ENCODE measurements at regions not wholly inside any gene's neighbourhood (a gene's known extent, or its start where the extent isn't known, plus 50 kb on each side); places are given as distances from the start of the nearest gene placed in this dataset.

GRCh38 chr2:15714002-15714401, 122.3 kb downstream of the DDX1 start:
- H3K27ac Mint-ChIP-seq, result no peak overlapping the region
- H3K4me1 Mint-ChIP-seq, result no peaks in the 10 kb centered on the region
- Histone ChIP-seq H2AFZ (no peak overlapping the region), H3K27me3 (ENCODE audit: insufficient read depth) (no peaks in the 10 kb centered on the region), H3K27ac (ENCODE audit: low read depth) (no peak overlapping the region), H3K79me2 (replicated peaks; ENCODE audit: insufficient read depth) (no peaks in the 10 kb centered on the region), H4K20me1 (replicated peaks; ENCODE audit: insufficient read depth) (no peaks in the 10 kb centered on the region), H3K9me2 (ENCODE audit: insufficient read depth) (no peaks in the 10 kb centered on the region), H3K36me3 (ENCODE audit: insufficient read depth) (no peaks in the 10 kb centered on the region), H3F3A (replicated peaks; ENCODE audit: low read depth) (no peaks in the 10 kb centered on the region), H3K4me3 (no peak overlapping the region), H3K4me1 (ENCODE audit: insufficient read depth) (no peaks in the 10 kb centered on the region), H3K4me2 (no peak overlapping the region)
- no peak overlapping the region for H3K4me3 Mint-ChIP-seq
- H3K36me3 Mint-ChIP-seq (ENCODE audit: low read depth), result no peaks in the 10 kb centered on the region
- TF ChIP-seq ETS1 (IDR thresholded peaks at IDR 0.05), result no peak
- no peak for TF ChIP-seq EZH2 (IDR thresholded peaks at IDR 0.05; ENCODE audit: low read depth, unreplicated experiment)
- TF ChIP-seq ZNF331 (CRISPR knock-in tag; IDR thresholded peaks at IDR 0.05; ENCODE audit: low read depth), result no peak
- no peak for TF ChIP-seq CTCF (conservative IDR thresholded peaks at IDR 0.05; ENCODE audit: low read depth in 2 of 2)
- TF ChIP-seq ZNF114 (CRISPR knock-in tag; IDR thresholded peaks at IDR 0.05), result no peak
- TF ChIP-seq CREB1 (CRISPR knock-in tag; IDR thresholded peaks at IDR 0.05; ENCODE audit: low read depth), result no peak
- DNase-seq (ENCODE audit: low spot score) (no peak), ATAC-seq (no peak)
- H3K9me3 Mint-ChIP-seq, result no peaks in the 10 kb centered on the region; the same call in 1 of the 3 replicates
- H3K27me3 Mint-ChIP-seq (ENCODE audit: insufficient read depth, low read depth, poor library complexity), result peaks cover 4% of the 10 kb centered on the region

- Histone ChIP-seq H4K20me1 (replicated peaks; ENCODE audit: insufficient read depth) (no peaks in the 10 kb centered on the region), H3K4me1 (ENCODE audit: insufficient read depth) (no peaks in the 10 kb centered on the region), H3K4me3 (no peak overlapping the region), H3K79me2 (replicated peaks; ENCODE audit: insufficient read depth) (no peaks in the 10 kb centered on the region), H3K27me3 (ENCODE audit: insufficient read depth) (no peaks in the 10 kb centered on the region), H3K4me2 (no peak overlapping the region), H3F3A (replicated peaks; ENCODE audit: low read depth) (no peaks in the 10 kb centered on the region), H3K27ac (ENCODE audit: low read depth) (no peak overlapping the region), H2AFZ (no peak overlapping the region), H3K9me2 (ENCODE audit: insufficient read depth) (peaks cover 5% of the 10 kb centered on the region; the same call in 1 of the 2 replicates), H3K36me3 (ENCODE audit: insufficient read depth) (no peaks in the 10 kb centered on the region)
- ATAC-seq (no peak), DNase-seq (ENCODE audit: low spot score) (no peak)
- Mint-ChIP-seq H3K36me3 (ENCODE audit: low read depth) (no peaks in the 10 kb centered on the region), H3K4me3 (no peak overlapping the region), H3K27ac (no peak overlapping the region), H3K9me3 (no peaks in the 10 kb centered on the region; the same call in 1 of the 3 replicates), H3K27me3 (ENCODE audit: insufficient read depth, low read depth, poor library complexity) (peaks cover 4% of the 10 kb centered on the region), H3K4me1 (peaks cover under 1% of the 10 kb centered on the region; the same call in 1 of the 3 replicates)
- TF ChIP-seq EZH2 (IDR thresholded peaks at IDR 0.05; ENCODE audit: low read depth, unreplicated experiment), result no peak
- no peak for TF ChIP-seq STAT1 (IDR thresholded peaks at IDR 0.05; ENCODE audit: unreplicated experiment)
These were observed 122.9 kb downstream of the DDX1 start for GRCh38 chr2:15714609-15715008.

GRCh38 chr2:15715596-15715995, 123.9 kb downstream of the DDX1 start:
- H3K27me3 Mint-ChIP-seq (ENCODE audit: insufficient read depth, low read depth, poor library complexity), result peaks cover 4% of the 10 kb centered on the region
- no peaks in the 10 kb centered on the region for H3K36me3 Mint-ChIP-seq (ENCODE audit: low read depth)
- no peak for TF ChIP-seq JUNB (IDR thresholded peaks at IDR 0.05; ENCODE audit: unreplicated experiment)
- no peak for TF ChIP-seq EZH2phosphoT487 (IDR thresholded peaks at IDR 0.05; ENCODE audit: unreplicated experiment)
- no peak for TF ChIP-seq ETS1 (IDR thresholded peaks at IDR 0.05)
- TF ChIP-seq STAT1 (IDR thresholded peaks at IDR 0.05; ENCODE audit: unreplicated experiment), result no peak
- no peak for TF ChIP-seq CTCF (conservative IDR thresholded peaks at IDR 0.05; ENCODE audit: low read depth in 2 of 2)
- TF ChIP-seq CREB1 (CRISPR knock-in tag; IDR thresholded peaks at IDR 0.05; ENCODE audit: low read depth), result no peak

More at GRCh38 chr2:15715596-15715995, 123.9 kb downstream of the DDX1 start:
- peaks cover 5% of the 10 kb centered on the region; the same call in 1 of the 2 replicates for H3K9me2 ChIP-seq (ENCODE audit: insufficient read depth)
- no peak overlapping the region for H3K27ac ChIP-seq (ENCODE audit: low read depth)
- no peaks in the 10 kb centered on the region for H3K36me3 ChIP-seq (ENCODE audit: insufficient read depth)
- no peaks in the 10 kb centered on the region for H3F3A ChIP-seq (replicated peaks; ENCODE audit: low read depth)
- Mint-ChIP-seq H3K9me3 (no peaks in the 10 kb centered on the region; the same call in 2 of the 3 replicates), H3K4me3 (no peak overlapping the region), H3K4me1 (peaks cover 4% of the 10 kb centered on the region; the same call in 1 of the 3 replicates), H3K27ac (no peak overlapping the region)
- no peaks in the 10 kb centered on the region for H3K79me2 ChIP-seq (replicated peaks; ENCODE audit: insufficient read depth)
- H3K4me3 ChIP-seq, result no peak overlapping the region
- no peak for DNase-seq (ENCODE audit: low spot score)
- no peak overlapping the region for H3K4me2 ChIP-seq
- H3K4me1 ChIP-seq (ENCODE audit: insufficient read depth), result no peaks in the 10 kb centered on the region
- no peak for ATAC-seq
- H2AFZ ChIP-seq, result no peak overlapping the region
- no peaks in the 10 kb centered on the region for H4K20me1 ChIP-seq (replicated peaks; ENCODE audit: insufficient read depth)
- H3K27me3 ChIP-seq (ENCODE audit: insufficient read depth), result no peaks in the 10 kb centered on the region

All from GM23338 (cell line).